ENCODE measurements at regions not wholly inside any gene's neighbourhood (a gene's known extent, or its start where the extent isn't known, plus 50 kb on each side); places are given as distances from the start of the nearest gene placed in this dataset.
A peak's percentile ranks its signal among the peaks of the same experiment; 100 is the strongest.

- TF ChIP-seq, protein P1, sequence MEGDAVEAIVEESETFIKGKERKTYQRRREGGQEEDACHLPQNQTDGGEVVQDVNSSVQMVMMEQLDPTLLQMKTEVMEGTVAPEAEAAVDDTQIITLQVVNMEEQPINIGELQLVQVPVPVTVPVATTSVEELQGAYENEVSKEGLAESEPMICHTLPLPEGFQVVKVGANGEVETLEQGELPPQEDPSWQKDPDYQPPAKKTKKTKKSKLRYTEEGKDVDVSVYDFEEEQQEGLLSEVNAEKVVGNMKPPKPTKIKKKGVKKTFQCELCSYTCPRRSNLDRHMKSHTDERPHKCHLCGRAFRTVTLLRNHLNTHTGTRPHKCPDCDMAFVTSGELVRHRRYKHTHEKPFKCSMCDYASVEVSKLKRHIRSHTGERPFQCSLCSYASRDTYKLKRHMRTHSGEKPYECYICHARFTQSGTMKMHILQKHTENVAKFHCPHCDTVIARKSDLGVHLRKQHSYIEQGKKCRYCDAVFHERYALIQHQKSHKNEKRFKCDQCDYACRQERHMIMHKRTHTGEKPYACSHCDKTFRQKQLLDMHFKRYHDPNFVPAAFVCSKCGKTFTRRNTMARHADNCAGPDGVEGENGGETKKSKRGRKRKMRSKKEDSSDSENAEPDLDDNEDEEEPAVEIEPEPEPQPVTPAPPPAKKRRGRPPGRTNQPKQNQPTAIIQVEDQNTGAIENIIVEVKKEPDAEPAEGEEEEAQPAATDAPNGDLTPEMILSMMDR (conservative IDR thresholded peaks at IDR 0.05): no peak
- H3K27ac Mint-ChIP-seq (ENCODE audit: unreplicated experiment): no peak overlapping the region
- H3K9me3 Mint-ChIP-seq: no peaks in the 10 kb centered on the region
- no peaks in the 10 kb centered on the region for H3K27me3 Mint-ChIP-seq (ENCODE audit: low read depth)
- H3K4me3 Mint-ChIP-seq: no peak overlapping the region
- H3K36me3 Mint-ChIP-seq (ENCODE audit: low read depth): no peaks in the 10 kb centered on the region
- H3K4me1 Mint-ChIP-seq: peaks cover 19% of the 10 kb centered on the region
- DNase-seq (ENCODE audit: low read depth, low spot score): no peak
These were observed 98.4 kb upstream of the KAZN start for GRCh38 chr1:14500041-14500440.

- DNase-seq (ENCODE audit: low read depth, low spot score): no peak
- TF ChIP-seq, protein P1 (conservative IDR thresholded peaks at IDR 0.05): no peak
- H3K9me3 Mint-ChIP-seq: no peaks in the 10 kb centered on the region
- no peaks in the 10 kb centered on the region for H3K27me3 Mint-ChIP-seq (ENCODE audit: low read depth)
- no peak overlapping the region for H3K4me3 Mint-ChIP-seq
- H3K4me1 Mint-ChIP-seq: peaks cover 13% of the 10 kb centered on the region
- no peak overlapping the region for H3K27ac Mint-ChIP-seq (ENCODE audit: unreplicated experiment)
- no peaks in the 10 kb centered on the region for H3K36me3 Mint-ChIP-seq (ENCODE audit: low read depth)
These were observed 97.6 kb upstream of the KAZN start for GRCh38 chr1:14500912-14501311.

DNA sequence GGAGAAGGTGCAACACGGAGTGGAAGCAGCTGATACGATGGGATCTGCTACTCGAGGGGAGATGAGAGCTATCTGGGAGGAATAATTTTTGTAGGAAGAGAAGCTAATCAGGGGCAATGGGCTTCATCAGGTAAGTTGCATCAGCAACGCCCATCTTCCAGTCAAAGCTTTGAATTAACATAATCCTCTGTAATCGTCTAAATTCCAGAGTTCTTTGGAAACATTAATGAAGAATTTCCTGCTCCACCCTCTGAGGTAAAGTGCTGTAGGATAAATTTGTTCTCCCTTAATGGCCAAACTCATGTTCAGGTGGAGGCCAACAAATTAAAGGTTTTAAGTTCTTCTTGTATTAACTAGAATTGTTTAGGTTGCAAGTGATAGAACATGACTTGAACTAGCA is 94.0 kb upstream of the KAZN start:
- no peaks in the 10 kb centered on the region for H3K27me3 Mint-ChIP-seq (ENCODE audit: low read depth)
- no peak for DNase-seq (ENCODE audit: low read depth, low spot score)

GRCh38 chr1:14506471-14507255 is 91.8 kb upstream of the KAZN start:
- Mint-ChIP-seq H3K27me3 (ENCODE audit: low read depth) (no peaks in the 10 kb centered on the region), H3K9me3 (no peaks in the 10 kb centered on the region), H3K27ac (ENCODE audit: unreplicated experiment) (peak overlapping the region; percentile 14), H3K4me1 (peaks cover 21% of the 10 kb centered on the region), H3K4me3 (no peak overlapping the region), H3K36me3 (ENCODE audit: low read depth) (no peaks in the 10 kb centered on the region)
- DNase-seq (ENCODE audit: low read depth, low spot score): no peak
- TF ChIP-seq, protein P1 (conservative IDR thresholded peaks at IDR 0.05): no peak

More for the DNA sequence above, 94.0 kb upstream of the KAZN start:
- Mint-ChIP-seq H3K4me1 (peaks cover 9% of the 10 kb centered on the region), H3K36me3 (ENCODE audit: low read depth) (no peaks in the 10 kb centered on the region), H3K27ac (ENCODE audit: unreplicated experiment) (no peak overlapping the region), H3K4me3 (no peak overlapping the region), H3K9me3 (no peaks in the 10 kb centered on the region)
- TF ChIP-seq, protein P1 (conservative IDR thresholded peaks at IDR 0.05): no peak

DNA sequence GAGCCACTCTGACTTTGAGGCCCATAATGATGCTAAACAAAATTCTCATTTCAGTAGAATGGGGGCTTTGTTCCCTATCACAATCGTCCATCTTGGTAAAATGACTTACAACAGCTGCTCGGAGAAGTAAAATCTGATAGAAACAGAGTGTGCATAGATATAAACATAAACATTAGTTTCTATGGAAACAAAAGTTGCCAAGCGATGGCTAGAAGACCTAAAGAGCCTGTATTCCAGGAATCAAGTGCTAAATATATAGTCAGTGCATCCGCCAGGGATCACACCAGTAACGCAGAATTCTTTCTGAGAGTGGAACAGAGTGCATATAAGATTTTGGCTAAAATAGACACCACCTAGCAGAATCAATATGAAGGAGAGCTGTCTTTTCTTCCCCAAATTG is 91.2 kb upstream of the KAZN start:
- Mint-ChIP-seq H3K9me3 (no peaks in the 10 kb centered on the region), H3K4me1 (peaks cover 26% of the 10 kb centered on the region), H3K36me3 (ENCODE audit: low read depth) (no peaks in the 10 kb centered on the region), H3K27me3 (ENCODE audit: low read depth) (no peaks in the 10 kb centered on the region), H3K27ac (ENCODE audit: unreplicated experiment) (peak overlapping the region; percentile 14), H3K4me3 (no peak overlapping the region)
- TF ChIP-seq, protein P1 (conservative IDR thresholded peaks at IDR 0.05): no peak
- DNase-seq (ENCODE audit: low read depth, low spot score): no peak
